NCI-H2196 treated with DMSO at 0.1 percent for 48 hours (cell line): ENCODE measurements at regions not wholly inside any gene's neighbourhood (a gene's known extent, or its start where the extent isn't known, plus 50 kb on each side); places are given as distances from the start of the nearest gene placed in this dataset.

Experiments
- DNase-seq: peaks from one replicate; lab custom pipeline; 2025; ENCODE audit not compliant: unreplicated experiment; lab: John Stamatoyannopoulos, UW

DNA sequence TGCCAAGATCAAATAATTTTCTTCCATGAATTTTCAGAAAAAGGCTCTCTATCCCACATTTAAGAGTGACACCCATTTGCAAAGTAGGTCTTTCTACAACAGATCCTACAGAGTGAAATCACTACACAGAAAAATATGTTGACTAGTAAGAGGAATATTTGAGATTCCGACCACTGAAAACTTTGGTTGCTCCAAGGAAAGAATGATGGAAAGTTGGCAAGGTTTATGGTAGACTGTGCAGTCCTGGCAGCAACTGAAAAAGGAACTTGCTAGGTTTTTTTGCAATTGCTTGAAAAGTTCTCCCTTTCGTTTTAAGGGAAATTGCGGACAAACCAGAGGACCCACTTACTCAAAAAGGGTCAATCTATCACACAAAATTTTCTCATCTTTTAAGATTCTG, 83.1 kb upstream of the TSPAN8 start:
- no peak for DNase-seq

DNA sequence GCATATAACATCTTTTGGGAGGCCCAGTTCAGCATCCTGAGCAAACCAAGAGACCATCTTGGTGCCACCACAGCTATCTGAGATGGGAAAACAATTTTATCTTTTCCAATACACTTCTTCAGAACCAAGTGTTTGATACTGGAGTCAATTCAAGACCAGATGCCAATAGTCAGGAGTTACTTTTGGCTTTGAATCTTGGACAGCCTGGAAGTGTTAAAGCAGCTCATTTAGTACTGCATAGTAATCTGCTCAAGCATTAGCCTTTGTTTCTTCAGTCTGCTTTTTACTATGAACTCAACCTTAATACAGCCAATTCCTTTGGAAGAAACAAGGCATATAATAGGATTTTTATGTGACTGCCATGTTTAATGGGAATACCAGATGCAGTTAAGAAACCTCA, 81.9 kb upstream of the TSPAN8 start:
- no peak for DNase-seq

- no peak for DNase-seq
Measured at GRCh38 chr12:71237128-71237527, 79.3 kb upstream of the TSPAN8 start.

DNA sequence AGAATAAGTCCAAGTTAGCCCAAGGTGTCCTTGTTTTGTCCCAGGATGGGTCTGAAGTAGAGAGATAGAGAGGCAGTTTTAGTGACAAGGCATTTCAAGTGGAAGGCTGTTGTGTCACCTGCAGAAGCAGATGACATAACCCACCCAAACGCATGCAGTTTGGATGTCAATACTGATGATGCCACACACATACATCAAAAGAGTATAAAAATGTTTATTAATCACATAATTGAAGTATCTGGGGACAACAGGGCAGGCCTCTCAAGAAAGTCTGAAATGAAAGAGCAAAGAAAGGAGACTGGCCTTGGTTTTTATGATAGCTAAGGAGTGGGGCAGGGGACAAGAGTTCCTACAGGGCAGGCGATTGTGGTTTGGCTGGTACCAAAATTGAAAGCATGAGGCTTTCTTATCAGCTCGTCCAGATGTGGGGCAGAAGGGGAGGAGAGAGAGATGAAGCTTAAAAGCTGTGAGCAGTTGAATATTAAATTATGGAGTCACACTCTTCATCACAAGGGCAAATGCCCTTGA, 78.4 kb upstream of the TSPAN8 start:
- no peak for DNase-seq

DNA sequence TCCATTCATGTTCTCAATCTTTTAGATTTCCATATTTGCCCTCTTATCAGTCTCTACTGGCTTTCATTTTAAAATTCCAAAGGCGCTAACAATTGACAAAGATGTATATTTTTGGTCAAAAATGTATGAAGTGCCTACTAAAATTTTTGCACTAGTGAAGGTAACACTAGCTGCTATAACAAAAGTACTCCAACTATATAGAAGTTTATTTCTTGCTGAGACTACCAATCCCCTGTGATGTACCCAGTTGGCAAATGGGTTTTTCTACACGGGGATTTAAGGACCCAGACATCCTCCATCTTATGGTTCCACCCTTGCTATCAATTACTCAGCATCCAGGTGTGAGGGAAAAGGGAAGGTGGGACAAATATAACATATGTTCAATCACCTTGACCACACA, 75.3 kb upstream of the TSPAN8 start:
- DNase-seq, result no peak

DNA sequence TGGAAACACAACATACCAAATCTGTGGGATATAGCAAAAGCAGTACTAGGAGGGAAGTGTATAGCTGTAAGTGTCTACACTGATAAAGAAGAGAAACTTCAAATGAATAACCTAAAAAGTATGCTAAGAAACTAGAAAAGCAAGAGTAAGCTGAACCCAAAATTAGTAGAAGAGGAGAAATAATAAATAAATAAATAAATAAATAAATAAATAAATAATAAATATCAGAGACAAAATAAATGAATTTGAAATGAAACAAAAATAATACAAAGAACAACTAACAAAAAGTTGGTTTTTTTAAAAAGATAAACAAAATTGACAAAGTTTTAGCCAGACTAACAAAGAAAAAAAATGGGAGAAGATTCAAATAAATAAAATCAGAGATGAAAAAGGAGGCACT, 72.7 kb upstream of the TSPAN8 start:
- DNase-seq, result no peak

GRCh38 chr12:71223139-71223538, 65.3 kb upstream of the TSPAN8 start:
- DNase-seq, result no peak

DNA sequence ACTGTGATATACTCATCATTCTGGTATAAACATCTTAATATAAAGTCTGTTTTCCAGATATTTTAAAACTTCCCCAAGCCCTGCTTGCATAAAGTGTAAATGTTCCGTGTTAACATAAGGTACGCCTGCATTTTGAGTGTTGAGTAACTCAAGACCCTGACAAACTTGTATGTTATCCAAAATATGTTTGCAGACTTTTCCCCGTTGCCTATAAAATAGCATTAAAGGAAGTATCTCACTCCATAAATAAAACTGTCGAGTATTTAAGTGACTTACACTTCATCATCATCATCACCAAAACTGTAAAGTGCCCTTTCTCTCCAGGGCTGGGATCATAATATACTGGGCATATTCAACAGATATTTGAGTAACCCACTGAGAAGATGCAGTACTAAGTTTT, 64.6 kb upstream of the TSPAN8 start:
- DNase-seq, result no peak

DNA sequence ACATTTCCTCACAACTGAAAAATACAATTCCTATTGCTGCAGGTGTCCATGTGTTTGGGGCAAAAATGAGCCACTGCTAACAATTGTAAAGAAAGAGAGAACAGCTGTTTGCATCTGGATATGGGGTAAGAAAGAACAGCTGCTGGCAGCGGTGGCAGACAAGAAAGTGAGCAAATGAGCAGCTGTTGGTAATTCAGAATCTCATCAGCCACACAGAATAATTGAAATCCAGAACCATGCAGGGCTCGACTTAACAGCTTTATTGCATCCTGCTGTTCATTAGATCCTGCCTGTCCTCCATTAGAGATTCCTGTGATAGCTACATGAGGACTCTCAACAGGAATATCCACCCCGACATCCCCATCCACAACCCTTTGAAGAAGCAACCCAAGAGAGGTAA, 62.5 kb upstream of the TSPAN8 start:
- DNase-seq, result no peak

DNA sequence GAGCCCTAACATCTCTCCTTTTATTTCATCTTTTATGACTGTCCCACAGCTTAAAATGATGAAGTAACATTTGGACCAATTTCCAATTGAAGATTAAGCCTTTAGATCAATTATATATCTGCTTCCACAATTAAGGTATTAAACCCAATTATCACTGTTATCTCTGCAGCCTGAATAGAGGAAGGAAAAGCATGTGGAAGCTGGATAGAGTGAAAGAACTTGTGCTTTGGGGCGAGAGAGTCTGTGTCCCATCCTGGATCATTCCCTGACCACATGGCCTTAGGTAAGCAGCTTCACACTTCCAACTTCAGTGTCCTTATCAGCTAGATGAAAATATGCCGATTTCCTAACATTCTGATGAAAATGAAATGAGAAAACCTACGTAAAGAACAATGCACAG, 61.4 kb upstream of the TSPAN8 start:
- no peak for DNase-seq

- DNase-seq, result no peak
Measured at GRCh38 chr12:71218616-71219015, 60.8 kb upstream of the TSPAN8 start.

GRCh38 chr12:71216725-71217579, 59.2 kb upstream of the TSPAN8 start:
- DNase-seq, result peak; percentile 17

DNA sequence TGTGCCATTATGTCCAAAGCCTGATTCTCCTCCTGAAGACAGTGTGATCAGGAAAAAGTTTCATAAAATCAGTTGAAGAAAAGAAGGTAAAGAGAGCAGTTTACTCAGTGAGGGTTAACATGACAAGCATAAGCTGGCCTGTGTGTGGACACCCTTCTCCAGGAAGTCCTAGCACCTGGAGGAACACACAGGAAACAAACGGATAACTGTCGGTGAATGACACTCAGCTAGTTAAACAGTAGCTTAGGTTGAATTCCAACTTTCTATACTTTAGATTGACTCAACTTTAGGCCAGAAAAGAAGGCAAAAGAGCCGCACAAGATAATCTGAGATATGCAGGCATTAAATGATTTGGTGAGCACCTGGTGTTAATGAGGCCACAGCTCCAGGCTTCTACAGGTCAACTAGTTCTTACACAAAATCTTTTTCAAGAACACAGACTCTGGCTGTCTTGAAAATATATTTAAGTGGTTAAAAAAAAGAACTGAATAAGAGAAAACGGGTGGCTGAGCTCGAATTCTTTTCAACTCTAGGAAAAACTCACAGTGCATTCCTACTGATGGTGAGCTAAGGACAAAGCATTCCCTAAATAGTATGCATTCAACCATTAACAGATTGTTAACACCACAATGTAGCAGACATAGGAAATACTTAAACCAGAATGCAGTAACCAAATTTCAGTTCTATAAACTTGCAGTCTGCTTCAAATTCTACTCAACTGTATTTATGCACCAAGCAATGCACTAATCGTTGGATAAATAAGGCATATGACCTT, 56.9 kb upstream of the TSPAN8 start:
- DNase-seq, result no peak

DNA sequence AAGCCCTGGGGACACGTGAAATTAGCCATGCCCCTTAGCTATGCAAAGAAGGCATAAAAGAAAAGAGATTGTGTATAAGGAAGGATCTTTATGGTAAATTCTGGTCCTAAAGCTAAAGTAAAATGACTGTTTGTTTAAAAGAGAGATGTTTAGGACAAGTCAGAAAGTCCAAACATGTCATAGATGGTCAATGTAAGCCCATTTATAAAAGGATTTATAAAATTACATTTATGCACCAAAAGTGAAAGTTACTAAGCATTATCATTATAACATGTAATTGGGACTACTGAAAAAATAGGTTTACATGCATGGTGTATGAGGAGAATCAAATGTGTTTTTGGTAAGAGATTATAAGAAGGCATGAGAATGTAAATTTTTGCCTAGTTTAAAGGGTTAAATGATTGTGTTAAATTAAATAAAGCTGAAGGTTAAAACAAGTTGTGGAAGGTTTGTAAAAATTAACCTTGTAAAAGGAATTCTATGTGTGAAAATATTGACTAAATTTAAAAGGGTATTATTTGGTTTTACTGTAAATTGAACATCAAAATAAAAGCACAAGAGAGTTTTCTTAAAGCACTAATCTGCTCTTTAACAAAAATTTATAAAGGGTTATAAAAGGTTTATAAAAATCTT, 50.4 kb upstream of the TSPAN8 start:
- no peak for DNase-seq
